ENCODE measurements at regions not wholly inside any gene's neighbourhood (a gene's known extent, or its start where the extent isn't known, plus 50 kb on each side); places are given as distances from the start of the nearest gene placed in this dataset.

- Histone ChIP-seq H3K36me3 (no peaks in the 10 kb centered on the region), H3K9me3 (no peaks in the 10 kb centered on the region)
Measured at GRCh38 chr7:24499871-24500270, 73.4 kb upstream of the PALS2 start.

GRCh38 chr7:24500599-24500998 is 72.7 kb upstream of the PALS2 start:
- intact Hi-C loops (cut with DNase I): no loop called here
- Histone ChIP-seq H3K27ac (no peak overlapping the region), H3K4me1 (no peaks in the 10 kb centered on the region), H3K36me3 (no peaks in the 10 kb centered on the region), H3K27me3 (no peaks in the 10 kb centered on the region), H3K9me3 (no peaks in the 10 kb centered on the region), H3K4me3 (no peak overlapping the region)
- TF ChIP-seq, protein P1, sequence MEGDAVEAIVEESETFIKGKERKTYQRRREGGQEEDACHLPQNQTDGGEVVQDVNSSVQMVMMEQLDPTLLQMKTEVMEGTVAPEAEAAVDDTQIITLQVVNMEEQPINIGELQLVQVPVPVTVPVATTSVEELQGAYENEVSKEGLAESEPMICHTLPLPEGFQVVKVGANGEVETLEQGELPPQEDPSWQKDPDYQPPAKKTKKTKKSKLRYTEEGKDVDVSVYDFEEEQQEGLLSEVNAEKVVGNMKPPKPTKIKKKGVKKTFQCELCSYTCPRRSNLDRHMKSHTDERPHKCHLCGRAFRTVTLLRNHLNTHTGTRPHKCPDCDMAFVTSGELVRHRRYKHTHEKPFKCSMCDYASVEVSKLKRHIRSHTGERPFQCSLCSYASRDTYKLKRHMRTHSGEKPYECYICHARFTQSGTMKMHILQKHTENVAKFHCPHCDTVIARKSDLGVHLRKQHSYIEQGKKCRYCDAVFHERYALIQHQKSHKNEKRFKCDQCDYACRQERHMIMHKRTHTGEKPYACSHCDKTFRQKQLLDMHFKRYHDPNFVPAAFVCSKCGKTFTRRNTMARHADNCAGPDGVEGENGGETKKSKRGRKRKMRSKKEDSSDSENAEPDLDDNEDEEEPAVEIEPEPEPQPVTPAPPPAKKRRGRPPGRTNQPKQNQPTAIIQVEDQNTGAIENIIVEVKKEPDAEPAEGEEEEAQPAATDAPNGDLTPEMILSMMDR (IDR thresholded peaks at IDR 0.05): no peak
- no peak for TF ChIP-seq POLR2A (IDR thresholded peaks at IDR 0.05)
- DNase-seq: no peak
- 84% methylated on average over 3 of the region's 3 CpGs; no CpG with 5 or more reads in 1 of the 2 donors for WGBS, 2 donors

More at GRCh38 chr7:24499871-24500270, 73.4 kb upstream of the PALS2 start:
- H3K27ac ChIP-seq: no peak overlapping the region
- no peaks in the 10 kb centered on the region for H3K4me1 ChIP-seq
- 52 to 72% methylated on average over 2 of the region's 2 CpGs for WGBS, 2 donors
- no peak for DNase-seq
- TF ChIP-seq, protein P1 (IDR thresholded peaks at IDR 0.05): no peak
- TF ChIP-seq POLR2A (IDR thresholded peaks at IDR 0.05): no peak
- intact Hi-C loops (cut with DNase I): no loop called here
- H3K27me3 ChIP-seq: no peaks in the 10 kb centered on the region
- H3K4me3 ChIP-seq: no peak overlapping the region

- Histone ChIP-seq H3K36me3 (no peaks in the 10 kb centered on the region), H3K27me3 (no peaks in the 10 kb centered on the region), H3K27ac (no peak overlapping the region), H3K4me1 (no peaks in the 10 kb centered on the region), H3K4me3 (no peak overlapping the region), H3K9me3 (no peaks in the 10 kb centered on the region)
- 51 to 60% methylated on average over 7 of the region's 7 CpGs for WGBS, 2 donors
- TF ChIP-seq, protein P1 (IDR thresholded peaks at IDR 0.05): no peak
- no peak for TF ChIP-seq POLR2A (IDR thresholded peaks at IDR 0.05)
- no peak for DNase-seq
- intact Hi-C loops (cut with DNase I): no loop called here
Measured at GRCh38 chr7:24501009-24501408, 72.2 kb upstream of the PALS2 start.

DNA sequence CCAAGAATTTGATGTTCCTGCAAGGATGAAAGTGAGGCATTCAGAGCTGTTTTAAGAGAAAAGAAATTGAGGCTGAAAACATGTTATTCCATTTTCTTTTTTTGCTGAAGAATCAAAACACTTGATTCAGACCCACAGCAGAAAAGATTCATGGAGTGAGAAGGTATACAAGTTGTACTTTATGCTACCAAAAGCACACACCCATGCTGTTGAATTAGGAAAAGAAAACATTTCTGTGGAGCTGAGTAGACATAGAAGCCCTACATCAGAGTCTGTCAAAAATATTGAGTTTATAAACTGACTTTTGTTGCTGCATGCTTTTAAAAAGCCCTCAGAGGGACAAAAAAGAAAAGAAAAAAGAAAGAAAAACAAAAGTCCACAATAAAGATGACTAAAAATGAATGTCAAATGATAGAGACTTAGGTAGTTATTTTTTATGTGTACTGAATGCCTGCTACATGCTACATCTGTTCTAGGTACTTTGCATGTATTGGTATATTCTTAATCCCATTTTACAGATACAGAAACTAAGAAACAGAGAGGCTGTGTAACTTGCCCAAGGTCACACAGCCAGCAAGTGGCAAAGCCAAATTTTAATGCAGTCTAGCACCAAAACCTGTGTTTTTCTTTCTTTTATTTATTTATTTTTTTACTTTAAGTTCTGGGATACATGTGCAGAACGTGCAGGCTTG is 71.7 kb upstream of the PALS2 start:
- no peak overlapping the region for H3K27ac ChIP-seq
- 50 to 56% methylated on average over 1 of the region's 1 CpG for WGBS, 2 donors
- H3K4me1 ChIP-seq: no peaks in the 10 kb centered on the region
- intact Hi-C loops (cut with DNase I): no loop called here
- no peaks in the 10 kb centered on the region for H3K36me3 ChIP-seq
- DNase-seq: no peak
- H3K27me3 ChIP-seq: no peaks in the 10 kb centered on the region
- no peak for TF ChIP-seq POLR2A (IDR thresholded peaks at IDR 0.05)
- TF ChIP-seq, protein P1 (IDR thresholded peaks at IDR 0.05): no peak
- H3K9me3 ChIP-seq: no peaks in the 10 kb centered on the region
- H3K4me3 ChIP-seq: no peak overlapping the region

GRCh38 chr7:24502135-24502488 is 71.1 kb upstream of the PALS2 start:
- no peaks in the 10 kb centered on the region for H3K4me1 ChIP-seq
- WGBS, 2 donors: 70 to 96% methylated on average over 3 of the region's 3 CpGs
- H3K4me3 ChIP-seq: no peak overlapping the region
- no peak for TF ChIP-seq POLR2A (IDR thresholded peaks at IDR 0.05)
- TF ChIP-seq, protein P1 (IDR thresholded peaks at IDR 0.05): no peak
- no peaks in the 10 kb centered on the region for H3K27me3 ChIP-seq
- H3K9me3 ChIP-seq: no peaks in the 10 kb centered on the region
- no peak overlapping the region for H3K27ac ChIP-seq
- intact Hi-C loops (cut with DNase I): no loop called here
- no peak for DNase-seq
- no peaks in the 10 kb centered on the region for H3K36me3 ChIP-seq

Data from esophagus squamous epithelium (tissue), 5 donors.